ENCODE measurements at regions not wholly inside any gene's neighbourhood (a gene's known extent, or its start where the extent isn't known, plus 50 kb on each side); places are given as distances from the start of the nearest gene placed in this dataset.
A peak's percentile ranks its signal among the peaks of the same experiment; 100 is the strongest.

GRCh38 chr22:27474711-27475547 is 326.6 kb downstream of the MN1 start:
- no peaks in the 10 kb centered on the region for H3K79me2 ChIP-seq (ENCODE audit: control insufficient read depth, insufficient read depth, low read length, unreplicated experiment)
- H3K36me3 ChIP-seq (ENCODE audit: insufficient read depth, low read length) = no peaks in the 10 kb centered on the region
- peak overlapping the region; percentile 3; the same call in 1 of the 2 replicates for H3K27ac ChIP-seq (ENCODE audit: low read depth, low read length)
- H3K27me3 ChIP-seq (ENCODE audit: insufficient read depth, low read length) = no peaks in the 10 kb centered on the region
- H3K4me3 ChIP-seq (ENCODE audit: low read depth, low read length) = no peak overlapping the region
- H2AFZ ChIP-seq (ENCODE audit: low read length, unreplicated experiment) = no peak overlapping the region
- peaks cover 33% of the 10 kb centered on the region for H3K4me1 ChIP-seq (ENCODE audit: control insufficient read depth, insufficient read depth, low read length, unreplicated experiment)

- no peak overlapping the region for H3K4me3 ChIP-seq (ENCODE audit: low read depth, low read length)
- no peaks in the 10 kb centered on the region for H3K27me3 ChIP-seq (ENCODE audit: insufficient read depth, low read length)
- H3K27ac ChIP-seq (ENCODE audit: low read depth, low read length) = peak overlapping the region; percentile 3; the same call in 1 of the 2 replicates
- no peaks in the 10 kb centered on the region for H3K79me2 ChIP-seq (ENCODE audit: control insufficient read depth, insufficient read depth, low read length, unreplicated experiment)
- peaks cover 33% of the 10 kb centered on the region for H3K4me1 ChIP-seq (ENCODE audit: control insufficient read depth, insufficient read depth, low read length, unreplicated experiment)
- no peak overlapping the region for H2AFZ ChIP-seq (ENCODE audit: low read length, unreplicated experiment)
- no peaks in the 10 kb centered on the region for H3K36me3 ChIP-seq (ENCODE audit: insufficient read depth, low read length)
Observed at GRCh38 chr22:27475548-27475897, 326.0 kb downstream of the MN1 start.

GRCh38 chr22:27476318-27476717 is 325.2 kb downstream of the MN1 start:
- Histone ChIP-seq H2AFZ (ENCODE audit: low read length, unreplicated experiment) (no peak overlapping the region), H3K79me2 (ENCODE audit: control insufficient read depth, insufficient read depth, low read length, unreplicated experiment) (no peaks in the 10 kb centered on the region), H3K4me3 (ENCODE audit: low read depth, low read length) (peak overlapping the region; percentile 12; the same call in 1 of the 2 replicates), H3K4me1 (ENCODE audit: control insufficient read depth, insufficient read depth, low read length, unreplicated experiment) (peaks cover 33% of the 10 kb centered on the region), H3K27me3 (ENCODE audit: insufficient read depth, low read length) (no peaks in the 10 kb centered on the region), H3K36me3 (ENCODE audit: insufficient read depth, low read length) (no peaks in the 10 kb centered on the region), H3K27ac (ENCODE audit: low read depth, low read length) (peak overlapping the region; percentile 32; the same call in 1 of the 2 replicates)

DNA sequence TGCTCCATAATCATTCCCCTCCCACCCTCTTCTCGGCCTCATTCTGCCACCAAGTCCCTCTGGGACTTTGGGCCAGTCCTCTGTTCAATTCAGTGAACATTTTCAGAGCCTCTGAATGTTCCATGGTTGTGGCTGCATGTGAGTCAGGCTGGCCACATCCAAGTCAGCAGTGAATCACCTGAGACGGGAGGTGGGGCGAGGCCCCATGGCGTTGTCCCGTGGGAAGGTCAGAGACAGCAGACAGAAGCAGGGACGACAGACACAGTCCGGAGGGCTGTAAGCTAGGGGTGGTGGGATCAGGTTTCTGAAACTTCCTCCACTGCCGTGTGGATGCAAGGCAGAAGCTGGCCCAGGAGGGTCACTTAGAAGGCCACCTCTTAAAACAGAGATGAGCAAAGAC is 324.8 kb downstream of the MN1 start:
- Histone ChIP-seq H3K27me3 (ENCODE audit: insufficient read depth, low read length) (no peaks in the 10 kb centered on the region), H2AFZ (ENCODE audit: low read length, unreplicated experiment) (no peak overlapping the region), H3K36me3 (ENCODE audit: insufficient read depth, low read length) (no peaks in the 10 kb centered on the region), H3K4me1 (ENCODE audit: control insufficient read depth, insufficient read depth, low read length, unreplicated experiment) (peaks cover 33% of the 10 kb centered on the region), H3K27ac (ENCODE audit: low read depth, low read length) (0 out of 2 replicates have a peak overlapping the region, but pooled peaks have one; percentile 32), H3K4me3 (ENCODE audit: low read depth, low read length) (no peak overlapping the region), H3K79me2 (ENCODE audit: control insufficient read depth, insufficient read depth, low read length, unreplicated experiment) (no peaks in the 10 kb centered on the region)

DNA sequence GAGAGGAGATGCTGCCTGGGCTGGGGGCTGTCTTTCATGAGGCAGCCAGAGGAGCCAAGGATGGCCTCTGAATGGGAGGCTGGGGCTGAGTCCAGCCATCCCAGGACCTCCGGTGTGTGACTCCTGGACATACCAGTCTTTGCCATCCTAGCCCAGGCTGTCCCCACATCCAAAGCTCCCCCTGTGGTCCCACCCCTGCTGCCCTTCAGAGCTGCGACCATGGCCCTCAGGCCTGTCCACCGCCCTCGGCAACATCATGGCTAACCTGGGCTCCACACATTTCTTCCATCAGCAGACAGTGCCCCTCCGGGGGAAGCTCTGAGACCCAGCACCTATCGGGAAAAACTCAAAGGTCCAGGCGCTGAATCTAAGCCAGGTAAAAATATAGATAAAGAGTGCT is 324.4 kb downstream of the MN1 start:
- H2AFZ ChIP-seq (ENCODE audit: low read length, unreplicated experiment) = no peak overlapping the region
- H3K36me3 ChIP-seq (ENCODE audit: insufficient read depth, low read length) = no peaks in the 10 kb centered on the region
- peaks cover 33% of the 10 kb centered on the region for H3K4me1 ChIP-seq (ENCODE audit: control insufficient read depth, insufficient read depth, low read length, unreplicated experiment)
- H3K4me3 ChIP-seq (ENCODE audit: low read depth, low read length) = no peak overlapping the region
- no peaks in the 10 kb centered on the region for H3K79me2 ChIP-seq (ENCODE audit: control insufficient read depth, insufficient read depth, low read length, unreplicated experiment)
- H3K27ac ChIP-seq (ENCODE audit: low read depth, low read length) = no peak overlapping the region
- no peaks in the 10 kb centered on the region for H3K27me3 ChIP-seq (ENCODE audit: insufficient read depth, low read length)

GRCh38 chr22:27480487-27480886 is 321.1 kb downstream of the MN1 start:
- Histone ChIP-seq H3K36me3 (ENCODE audit: insufficient read depth, low read length) (no peaks in the 10 kb centered on the region), H3K27ac (ENCODE audit: low read depth, low read length) (no peak overlapping the region), H3K79me2 (ENCODE audit: control insufficient read depth, insufficient read depth, low read length, unreplicated experiment) (no peaks in the 10 kb centered on the region), H2AFZ (ENCODE audit: low read length, unreplicated experiment) (no peak overlapping the region), H3K4me3 (ENCODE audit: low read depth, low read length) (no peak overlapping the region), H3K27me3 (ENCODE audit: insufficient read depth, low read length) (no peaks in the 10 kb centered on the region), H3K4me1 (ENCODE audit: control insufficient read depth, insufficient read depth, low read length, unreplicated experiment) (peaks cover 18% of the 10 kb centered on the region)

GRCh38 chr22:27482402-27482801 is 319.2 kb downstream of the MN1 start:
- H3K27ac ChIP-seq (ENCODE audit: low read depth, low read length) = no peak overlapping the region
- H3K36me3 ChIP-seq (ENCODE audit: insufficient read depth, low read length) = no peaks in the 10 kb centered on the region
- H3K79me2 ChIP-seq (ENCODE audit: control insufficient read depth, insufficient read depth, low read length, unreplicated experiment) = no peaks in the 10 kb centered on the region
- H2AFZ ChIP-seq (ENCODE audit: low read length, unreplicated experiment) = no peak overlapping the region
- H3K4me1 ChIP-seq (ENCODE audit: control insufficient read depth, insufficient read depth, low read length, unreplicated experiment) = no peaks in the 10 kb centered on the region
- no peak overlapping the region for H3K4me3 ChIP-seq (ENCODE audit: low read depth, low read length)
- H3K27me3 ChIP-seq (ENCODE audit: insufficient read depth, low read length) = no peaks in the 10 kb centered on the region

DNA sequence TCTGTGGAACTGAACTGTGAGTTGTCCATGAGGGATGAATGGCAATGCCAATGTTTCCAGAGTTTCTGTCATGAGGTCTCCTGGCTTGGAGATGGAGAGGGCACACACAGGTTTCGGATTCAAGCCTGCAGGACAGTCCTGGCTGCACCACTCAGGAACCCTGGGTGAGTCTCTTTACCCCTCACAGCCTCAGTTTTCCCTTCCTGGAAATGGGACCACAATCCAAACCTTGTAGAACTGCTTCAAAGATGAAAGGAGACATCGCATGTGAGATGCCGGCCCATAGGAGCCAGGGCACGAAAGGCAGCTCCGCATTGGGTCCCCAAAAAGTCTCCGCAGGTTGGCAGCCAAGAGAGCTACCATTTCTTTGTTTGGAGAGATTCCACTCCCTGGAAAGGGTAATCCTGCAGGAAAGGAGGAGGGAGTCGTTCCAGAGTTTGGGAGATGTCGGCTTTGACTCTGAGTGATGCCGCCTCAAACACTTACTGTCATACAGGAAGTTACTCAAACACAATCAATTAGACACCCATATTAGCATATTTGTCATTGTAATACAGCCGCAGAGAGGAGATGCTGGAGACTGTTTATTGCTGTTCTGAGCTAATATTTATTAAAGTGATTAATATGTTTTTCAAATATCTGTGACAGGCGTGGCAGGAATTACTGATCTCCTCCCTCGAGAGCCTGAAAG is 318.3 kb downstream of the MN1 start:
- H3K79me2 ChIP-seq (ENCODE audit: control insufficient read depth, insufficient read depth, low read length, unreplicated experiment) = no peaks in the 10 kb centered on the region
- no peak overlapping the region for H2AFZ ChIP-seq (ENCODE audit: low read length, unreplicated experiment)
- H3K27ac ChIP-seq (ENCODE audit: low read depth, low read length) = no peak overlapping the region
- no peaks in the 10 kb centered on the region for H3K27me3 ChIP-seq (ENCODE audit: insufficient read depth, low read length)
- no peak overlapping the region for H3K4me3 ChIP-seq (ENCODE audit: low read depth, low read length)
- H3K36me3 ChIP-seq (ENCODE audit: insufficient read depth, low read length) = no peaks in the 10 kb centered on the region
- peaks cover 6% of the 10 kb centered on the region for H3K4me1 ChIP-seq (ENCODE audit: control insufficient read depth, insufficient read depth, low read length, unreplicated experiment)

GRCh38 chr22:27485842-27486241 is 315.7 kb downstream of the MN1 start:
- H3K4me1 ChIP-seq (ENCODE audit: control insufficient read depth, insufficient read depth, low read length, unreplicated experiment) = peaks cover 18% of the 10 kb centered on the region
- no peak overlapping the region for H2AFZ ChIP-seq (ENCODE audit: low read length, unreplicated experiment)
- no peaks in the 10 kb centered on the region for H3K36me3 ChIP-seq (ENCODE audit: insufficient read depth, low read length)
- H3K27me3 ChIP-seq (ENCODE audit: insufficient read depth, low read length) = no peaks in the 10 kb centered on the region
- no peak overlapping the region for H3K4me3 ChIP-seq (ENCODE audit: low read depth, low read length)
- H3K27ac ChIP-seq (ENCODE audit: low read depth, low read length) = no peak overlapping the region
- no peaks in the 10 kb centered on the region for H3K79me2 ChIP-seq (ENCODE audit: control insufficient read depth, insufficient read depth, low read length, unreplicated experiment)

DNA sequence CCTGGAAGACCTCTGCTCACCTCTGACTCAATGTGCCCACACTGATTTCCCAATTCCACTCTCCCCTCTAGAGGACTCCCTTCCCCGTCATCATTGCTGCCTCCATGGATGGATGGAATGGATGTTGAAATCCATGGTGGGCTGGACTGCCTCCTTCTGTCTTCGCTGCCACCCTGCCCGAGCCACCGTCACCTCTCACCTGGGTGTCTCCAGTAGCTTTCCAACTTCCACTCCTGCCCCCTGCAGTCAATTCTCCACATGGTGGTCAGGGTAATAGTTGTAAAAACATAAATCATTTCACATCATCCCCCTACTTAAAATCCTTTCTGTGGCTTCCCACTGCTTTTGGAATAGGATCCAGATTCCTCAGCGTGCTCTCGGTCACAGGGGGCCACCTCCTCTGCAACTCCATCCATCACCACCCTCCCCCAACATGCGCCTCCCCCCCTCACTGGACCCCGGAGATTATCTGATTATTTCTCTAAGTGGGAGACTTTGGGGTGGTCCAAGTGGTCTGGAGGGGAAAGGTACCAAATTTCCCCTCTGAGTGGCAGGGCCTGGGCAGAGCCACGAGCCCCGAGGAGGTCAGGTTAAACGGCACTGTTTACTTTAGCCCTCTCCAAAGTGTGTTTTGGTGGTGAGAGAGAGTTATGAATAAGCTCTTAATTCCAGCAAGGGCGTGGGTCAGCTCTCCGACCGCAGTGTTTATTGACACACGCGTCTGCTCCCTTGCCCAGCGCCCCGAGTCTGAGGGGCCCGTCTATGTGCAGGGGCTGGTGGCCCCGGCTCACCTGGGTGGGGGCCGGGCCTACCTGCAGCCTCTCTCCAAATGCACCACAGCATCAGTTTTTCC is 313.7 kb downstream of the MN1 start:
- Histone ChIP-seq H3K79me2 (ENCODE audit: control insufficient read depth, insufficient read depth, low read length, unreplicated experiment) (no peaks in the 10 kb centered on the region), H2AFZ (ENCODE audit: low read length, unreplicated experiment) (no peak overlapping the region), H3K27ac (ENCODE audit: low read depth, low read length) (no peak overlapping the region), H3K4me1 (ENCODE audit: control insufficient read depth, insufficient read depth, low read length, unreplicated experiment) (peaks cover 18% of the 10 kb centered on the region), H3K27me3 (ENCODE audit: insufficient read depth, low read length) (no peaks in the 10 kb centered on the region), H3K4me3 (ENCODE audit: low read depth, low read length) (no peak overlapping the region), H3K36me3 (ENCODE audit: insufficient read depth, low read length) (no peaks in the 10 kb centered on the region)
